Osteoblast (primary cell): ENCODE measurements at regions not wholly inside any gene's neighbourhood (a gene's known extent, or its start where the extent isn't known, plus 50 kb on each side); places are given as distances from the start of the nearest gene placed in this dataset.

Source experiments
- DNase-seq: peaks from one replicate; pipeline ENCODE4 v3.0.0; 2011; ENCODE audit warnings: low spot score, mixed read lengths; ENCODE audit not compliant: insufficient read length; ENCODE audit errors: missing footprints
- H2AFZ ChIP-seq: 2 replicates; pipeline ENCODE4 v1.6.0; 2011; ENCODE audit warnings: mild to moderate bottlenecking, low read length
- H3K27ac ChIP-seq: 2 replicates; pipeline ENCODE4 v1.5.1; 2011; ENCODE audit warnings: mild to moderate bottlenecking, low read depth, low read length, moderate library complexity
- H3K27me3 ChIP-seq: 2 replicates; pipeline ENCODE4 v1.6.0; 2012; ENCODE audit warnings: mild to moderate bottlenecking, control low read depth, inconsistent platforms, low read length, moderate library complexity; ENCODE audit not compliant: insufficient read depth
- H3K36me3 ChIP-seq: 2 replicates; pipeline ENCODE4 v1.5.1; 2011; ENCODE audit warnings: mild to moderate bottlenecking, low read length, control low read depth, moderate library complexity; ENCODE audit not compliant: insufficient read depth
- H3K4me1 ChIP-seq: 2 replicates; pipeline ENCODE4 v1.5.1; 2011; ENCODE audit warnings: mild to moderate bottlenecking, low read length, control low read depth, moderate library complexity; ENCODE audit not compliant: insufficient read depth
- H3K4me2 ChIP-seq: 2 replicates; pipeline ENCODE4 v1.6.0; 2011; ENCODE audit warnings: mild to moderate bottlenecking, low read length; ENCODE audit not compliant: insufficient read depth
- H3K4me3 ChIP-seq: fragments of 200-600 bp; sonication (generic); 3 replicates; pipeline ENCODE4 v1.5.1; 2012; ENCODE audit warnings: mild to moderate bottlenecking, low read length, inconsistent platforms; ENCODE audit not compliant: insufficient read depth
- H3K79me2 ChIP-seq: 2 replicates; pipeline ENCODE4 v1.6.0; 2012; ENCODE audit warnings: mild to moderate bottlenecking, low read length, control low read depth, inconsistent platforms; ENCODE audit not compliant: insufficient read depth
- H3K9me3 ChIP-seq: 2 replicates; pipeline ENCODE4 v1.5.1; 2011; ENCODE audit warnings: low read depth, low read length, control low read depth
- H4K20me1 ChIP-seq: 2 replicates; pipeline ENCODE4 v1.6.0; 2012; ENCODE audit warnings: mild to moderate bottlenecking, low read length, control low read depth; ENCODE audit not compliant: insufficient read depth
- CTCF ChIP-seq: IDR thresholded peaks from 2 replicates; pipeline ENCODE4 v1.5.1; 2011; ENCODE audit warnings: mild to moderate bottlenecking, low read depth, low read length, moderate library complexity; ENCODE audit errors: extremely low read depth

DNA sequence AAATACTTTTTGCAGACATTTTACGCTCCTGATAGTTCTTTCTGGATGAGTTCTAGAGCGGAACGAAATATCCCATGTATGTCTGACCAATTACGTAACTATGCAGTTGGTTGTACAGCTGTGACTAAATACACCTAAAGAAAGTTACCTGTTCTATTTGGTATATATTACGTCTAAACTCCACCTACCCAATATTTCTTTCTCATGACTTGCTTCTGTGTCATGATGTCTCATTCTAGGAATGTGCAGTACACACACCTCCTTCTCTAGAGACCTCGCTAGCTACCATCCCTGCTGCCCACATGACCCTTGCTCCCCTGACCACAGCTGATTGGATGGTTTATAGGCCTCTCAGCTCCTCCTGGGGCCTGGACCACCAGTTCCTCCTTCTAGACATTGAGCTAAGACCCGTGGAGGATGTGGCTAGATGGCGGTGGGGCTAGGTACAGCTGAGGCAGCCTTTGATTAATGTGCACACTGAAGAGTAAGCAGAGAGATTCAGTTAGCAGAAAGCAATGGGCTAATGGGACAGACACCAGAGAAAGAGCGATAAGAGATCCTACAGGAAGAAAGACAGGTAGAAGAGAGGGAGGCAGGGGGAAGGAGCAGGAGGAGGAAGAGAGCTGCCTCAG lies 422.1 kb downstream of the COG6 start:
- H3K27me3 ChIP-seq: no peaks in the 10 kb centered on the region
- H3K4me3 ChIP-seq: no peak overlapping the region
- no peak for TF ChIP-seq CTCF
- no peak overlapping the region for H2AFZ ChIP-seq
- H3K9me3 ChIP-seq: no peaks in the 10 kb centered on the region
- H3K36me3 ChIP-seq: no peaks in the 10 kb centered on the region
- no peak overlapping the region for H3K27ac ChIP-seq
- no peak for DNase-seq
- no peaks in the 10 kb centered on the region for H3K79me2 ChIP-seq
- no peaks in the 10 kb centered on the region for H4K20me1 ChIP-seq
- H3K4me2 ChIP-seq: no peak overlapping the region
- no peaks in the 10 kb centered on the region for H3K4me1 ChIP-seq

DNA sequence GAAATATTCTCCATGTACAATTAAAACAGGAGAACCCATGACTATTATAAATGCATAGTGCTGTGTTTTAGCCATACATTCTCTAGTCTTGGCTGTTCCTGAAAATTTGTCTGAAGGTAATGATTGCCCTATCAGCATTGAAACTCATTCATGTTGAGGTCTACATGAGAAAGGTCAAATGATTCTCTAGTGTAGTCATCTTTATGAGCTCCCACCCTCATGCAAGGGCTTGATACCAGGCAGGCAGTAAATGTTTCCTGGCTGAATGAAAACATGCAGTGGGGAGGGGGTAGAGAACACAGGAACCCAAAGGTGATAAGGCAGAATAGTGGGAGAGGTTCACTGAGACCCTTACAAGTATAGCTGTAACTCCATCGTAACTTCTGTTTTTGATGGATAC lies 424.3 kb downstream of the COG6 start:
- no peak for TF ChIP-seq CTCF
- Histone ChIP-seq H3K4me3 (no peak overlapping the region), H2AFZ (no peak overlapping the region), H3K27ac (no peak overlapping the region), H3K27me3 (no peaks in the 10 kb centered on the region), H3K4me1 (no peaks in the 10 kb centered on the region), H3K4me2 (no peak overlapping the region), H3K9me3 (no peaks in the 10 kb centered on the region), H3K36me3 (no peaks in the 10 kb centered on the region), H4K20me1 (no peaks in the 10 kb centered on the region), H3K79me2 (no peaks in the 10 kb centered on the region)
- no peak for DNase-seq

DNA sequence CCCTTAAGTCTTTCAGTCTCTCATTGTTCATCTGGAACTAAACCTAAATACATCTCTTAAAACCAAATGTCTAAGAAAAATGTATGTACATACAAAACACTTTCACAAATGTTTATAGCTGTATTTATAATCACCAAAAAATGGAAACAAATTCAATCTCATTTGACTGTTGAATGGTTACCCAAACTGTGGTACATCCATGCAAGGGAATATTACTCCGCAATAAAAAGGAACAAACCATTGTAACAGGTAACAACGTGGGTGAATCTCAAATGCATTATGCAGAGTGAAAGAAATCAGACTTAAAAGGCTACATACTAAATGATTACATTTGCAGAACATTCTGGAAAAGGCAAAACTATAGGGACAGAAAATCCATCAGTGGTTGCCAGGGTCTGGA lies 425.2 kb downstream of the COG6 start:
- no peak overlapping the region for H3K27ac ChIP-seq
- H3K4me2 ChIP-seq: no peak overlapping the region
- no peak for DNase-seq
- TF ChIP-seq CTCF: no peak
- no peaks in the 10 kb centered on the region for H3K36me3 ChIP-seq
- no peaks in the 10 kb centered on the region for H3K79me2 ChIP-seq
- H3K9me3 ChIP-seq: no peaks in the 10 kb centered on the region
- H2AFZ ChIP-seq: no peak overlapping the region
- H3K4me1 ChIP-seq: no peaks in the 10 kb centered on the region
- no peaks in the 10 kb centered on the region for H3K27me3 ChIP-seq
- no peak overlapping the region for H3K4me3 ChIP-seq
- no peaks in the 10 kb centered on the region for H4K20me1 ChIP-seq

GRCh38 chr13:40082639-40083038 lies 427.2 kb downstream of the COG6 start:
- H3K36me3 ChIP-seq: no peaks in the 10 kb centered on the region
- H3K27ac ChIP-seq: no peak overlapping the region
- no peak overlapping the region for H3K4me3 ChIP-seq
- no peak overlapping the region for H2AFZ ChIP-seq
- H3K4me1 ChIP-seq: no peaks in the 10 kb centered on the region
- no peaks in the 10 kb centered on the region for H3K79me2 ChIP-seq
- H3K4me2 ChIP-seq: no peak overlapping the region
- H3K27me3 ChIP-seq: peaks cover 2% of the 10 kb centered on the region
- TF ChIP-seq CTCF: no peak
- no peak for DNase-seq
- no peaks in the 10 kb centered on the region for H3K9me3 ChIP-seq
- no peaks in the 10 kb centered on the region for H4K20me1 ChIP-seq
